ENCODE measurements at regions not wholly inside any gene's neighbourhood (a gene's known extent, or its start where the extent isn't known, plus 50 kb on each side); places are given as distances from the start of the nearest gene placed in this dataset.
"Not testable (repeated sequence)": the region's sequence is repeated elsewhere in the genome, so short reads cannot be mapped to it uniquely, and the experiment has no call there.

GRCh38 chr3:94482686-94483085, 419.8 kb downstream of the NSUN3 start:
- peaks cover 4% of the 10 kb centered on the region for H3K9me3 Mint-ChIP-seq (ENCODE audit: low read depth)

GRCh38 chr3:94483403-94483802, 420.5 kb downstream of the NSUN3 start:
- Mint-ChIP-seq H3K36me3 (ENCODE audit: insufficient read depth) (no peaks in the 10 kb centered on the region), H3K9me3 (ENCODE audit: low read depth) (peaks cover 4% of the 10 kb centered on the region), H3K4me3 (ENCODE audit: low read depth) (no peak overlapping the region)

More at GRCh38 chr3:94482686-94483085, 419.8 kb downstream of the NSUN3 start:
- Mint-ChIP-seq H3K4me3 (ENCODE audit: low read depth) (no peak overlapping the region), H3K27me3 (no peaks in the 10 kb centered on the region), H3K36me3 (ENCODE audit: insufficient read depth) (no peaks in the 10 kb centered on the region), H3K4me1 (ENCODE audit: low read depth) (no peaks in the 10 kb centered on the region), H3K27ac (no peak overlapping the region)
- no peak for TF ChIP-seq CTCF (IDR thresholded peaks at IDR 0.05; ENCODE audit: unreplicated experiment)
- no peak for DNase-seq (ENCODE audit: low spot score, unreplicated experiment)

GRCh38 chr3:94494992-94495391, 432.1 kb downstream of the NSUN3 start:
- Mint-ChIP-seq H3K4me3 (ENCODE audit: low read depth) (no peak overlapping the region), H3K9me3 (ENCODE audit: low read depth) (no peaks in the 10 kb centered on the region), H3K27me3 (no peaks in the 10 kb centered on the region), H3K27ac (no peak overlapping the region), H3K4me1 (ENCODE audit: low read depth) (no peaks in the 10 kb centered on the region), H3K36me3 (ENCODE audit: insufficient read depth) (no peaks in the 10 kb centered on the region)
- no peak for DNase-seq (ENCODE audit: low spot score, unreplicated experiment)
- TF ChIP-seq CTCF (IDR thresholded peaks at IDR 0.05; ENCODE audit: unreplicated experiment) = no peak

More at GRCh38 chr3:94483403-94483802, 420.5 kb downstream of the NSUN3 start:
- no peak overlapping the region for H3K27ac Mint-ChIP-seq
- no peaks in the 10 kb centered on the region for H3K4me1 Mint-ChIP-seq (ENCODE audit: low read depth)
- no peaks in the 10 kb centered on the region for H3K27me3 Mint-ChIP-seq
- no peak for TF ChIP-seq CTCF (IDR thresholded peaks at IDR 0.05; ENCODE audit: unreplicated experiment)
- DNase-seq (ENCODE audit: low spot score, unreplicated experiment) = no peak

- no peaks in the 10 kb centered on the region for H3K27me3 Mint-ChIP-seq
- no peak for TF ChIP-seq CTCF (IDR thresholded peaks at IDR 0.05; ENCODE audit: unreplicated experiment)
- no peak for DNase-seq (ENCODE audit: low spot score, unreplicated experiment)
- no peak overlapping the region for H3K4me3 Mint-ChIP-seq (ENCODE audit: low read depth)
- no peaks in the 10 kb centered on the region for H3K4me1 Mint-ChIP-seq (ENCODE audit: low read depth)
- peaks cover 4% of the 10 kb centered on the region for H3K36me3 Mint-ChIP-seq (ENCODE audit: insufficient read depth)
- no peak overlapping the region for H3K27ac Mint-ChIP-seq
- peaks cover 10% of the 10 kb centered on the region for H3K9me3 Mint-ChIP-seq (ENCODE audit: low read depth)
Observed at GRCh38 chr3:94500146-94500545, 437.3 kb downstream of the NSUN3 start.

GRCh38 chr3:94507354-94507753, 444.5 kb downstream of the NSUN3 start:
- not testable (repeated sequence) for H3K36me3 Mint-ChIP-seq (ENCODE audit: insufficient read depth); DNase-seq (ENCODE audit: low spot score, unreplicated experiment); H3K27me3 Mint-ChIP-seq; H3K27ac Mint-ChIP-seq; H3K4me3 Mint-ChIP-seq (ENCODE audit: low read depth); H3K4me1 Mint-ChIP-seq (ENCODE audit: low read depth)
- H3K9me3 Mint-ChIP-seq (ENCODE audit: low read depth) = peaks cover 10% of the 10 kb centered on the region

GRCh38 chr3:94512876-94513275, 450.0 kb downstream of the NSUN3 start:
- Mint-ChIP-seq H3K4me3 (ENCODE audit: low read depth) (no peak overlapping the region), H3K36me3 (ENCODE audit: insufficient read depth) (no peaks in the 10 kb centered on the region)

More at GRCh38 chr3:94512876-94513275, 450.0 kb downstream of the NSUN3 start:
- no peak overlapping the region for H3K27ac Mint-ChIP-seq
- H3K27me3 Mint-ChIP-seq = no peaks in the 10 kb centered on the region
- no peaks in the 10 kb centered on the region for H3K4me1 Mint-ChIP-seq (ENCODE audit: low read depth)
- H3K9me3 Mint-ChIP-seq (ENCODE audit: low read depth) = no peaks in the 10 kb centered on the region
- DNase-seq (ENCODE audit: low spot score, unreplicated experiment) = no peak
- TF ChIP-seq CTCF (IDR thresholded peaks at IDR 0.05; ENCODE audit: unreplicated experiment) = no peak

Measured in progenitor cell of endocrine pancreas (in vitro differentiated cells).